Prostate gland (tissue), 2 donors: ENCODE measurements at regions not wholly inside any gene's neighbourhood (a gene's known extent, or its start where the extent isn't known, plus 50 kb on each side); places are given as distances from the start of the nearest gene placed in this dataset.

Experiments used
- CTCF ChIP-seq, 4 experiments: fragments of 200-600 bp in 2 of 4; fragments of 450-650 bp in 2 of 4; sonication (generic) in 2 of 4; IDR thresholded peaks; 1 replicate in 3 of 4; 2 replicates in 1 of 4; pipeline ENCODE4 v1.5.1; 2016 to 2019; ENCODE audit warnings: antibody characterized with exemption in 4 of 4, mild to moderate bottlenecking in 2 of 4, moderate library complexity in 2 of 4
- POLR2A ChIP-seq: fragments of 450-650 bp; IDR thresholded peaks from one replicate; pipeline ENCODE4 v1.6.1; 2016; ENCODE audit warnings: antibody characterized with exemption, mild to moderate bottlenecking
- POLR2AphosphoS5 ChIP-seq: sonication (generic); formaldehyde crosslinking; IDR thresholded peaks from one replicate; pipeline ENCODE4 v1.6.1; 2017; ENCODE audit warnings: antibody characterized with exemption

DNA sequence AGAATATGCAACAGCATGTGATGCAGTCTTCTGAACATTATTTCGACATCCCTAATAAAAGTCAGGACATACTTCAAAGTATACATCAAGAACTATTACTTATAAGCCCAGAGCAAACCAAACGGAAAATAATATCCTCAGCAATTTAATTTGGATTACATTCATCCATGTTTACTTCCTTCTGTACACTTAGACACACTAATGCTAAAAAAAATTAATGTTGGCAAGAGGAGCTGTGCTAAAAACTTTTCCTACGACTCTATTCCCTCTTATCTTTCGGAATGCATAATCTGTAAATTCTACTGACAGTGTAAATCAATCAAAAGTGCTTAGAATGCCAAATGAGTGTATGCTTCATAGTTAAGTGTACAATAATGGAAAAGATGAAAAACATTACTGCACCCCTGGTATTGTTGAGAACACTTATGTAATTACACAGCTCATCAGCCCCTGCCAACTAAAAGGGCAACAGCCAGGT, 301.2 kb upstream of the HSF2 start:
- no peak for TF ChIP-seq POLR2AphosphoS5
- TF ChIP-seq CTCF (IDR thresholded peaks at IDR 0.05) = no peak
- TF ChIP-seq POLR2A = no peak
